Astrocyte of the cerebellum (primary cell): ENCODE measurements at regions not wholly inside any gene's neighbourhood (a gene's known extent, or its start where the extent isn't known, plus 50 kb on each side); places are given as distances from the start of the nearest gene placed in this dataset.
"Not testable (repeated sequence)": the region's sequence is repeated elsewhere in the genome, so short reads cannot be mapped to it uniquely, and the experiment has no call there.

Experiments
- DNase-seq: peaks from one replicate; pipeline ENCODE4 v3.0.0-alpha.2; 2011; ENCODE audit warnings: low read depth
- H3K4me3 ChIP-seq: 2 replicates; pipeline ENCODE4 v1.5.1; 2011; ENCODE audit warnings: mild to moderate bottlenecking, low read depth, low read length, moderate library complexity
- in situ Hi-C: cut with HindIII; loops from 2 replicates; pipeline ENCODE4 v1.10.0; 2017; ENCODE audit warnings: low sequenced_read_pairs
- TF ChIP-seq, protein P1 (sequence below): IDR thresholded peaks from 2 replicates; pipeline ENCODE4 v1.5.1; 2012; ENCODE audit warnings: low read length, low read depth, moderate library complexity, mild to moderate bottlenecking; ENCODE audit errors: missing control alignments

DNA sequence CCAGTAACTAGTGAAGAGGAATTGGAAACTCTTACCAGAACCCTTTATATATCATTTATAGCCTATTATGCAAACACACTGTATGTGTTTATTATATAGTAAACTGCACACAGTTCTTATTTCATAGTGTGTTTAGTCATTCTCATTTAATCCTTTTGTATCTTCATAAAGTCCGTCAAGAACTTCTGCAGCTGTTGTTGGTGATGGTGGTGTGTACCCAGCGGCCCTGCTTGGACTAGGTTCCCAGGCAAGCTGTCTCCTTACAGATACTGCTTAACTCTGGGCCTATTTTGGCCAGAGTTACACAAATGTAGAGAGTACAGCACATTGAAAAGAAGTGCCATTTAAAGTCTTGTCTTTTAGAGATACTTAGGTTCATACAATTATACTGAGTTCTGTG lies 231.9 kb downstream of the NDUFS4 start:
- TF ChIP-seq, protein P1, sequence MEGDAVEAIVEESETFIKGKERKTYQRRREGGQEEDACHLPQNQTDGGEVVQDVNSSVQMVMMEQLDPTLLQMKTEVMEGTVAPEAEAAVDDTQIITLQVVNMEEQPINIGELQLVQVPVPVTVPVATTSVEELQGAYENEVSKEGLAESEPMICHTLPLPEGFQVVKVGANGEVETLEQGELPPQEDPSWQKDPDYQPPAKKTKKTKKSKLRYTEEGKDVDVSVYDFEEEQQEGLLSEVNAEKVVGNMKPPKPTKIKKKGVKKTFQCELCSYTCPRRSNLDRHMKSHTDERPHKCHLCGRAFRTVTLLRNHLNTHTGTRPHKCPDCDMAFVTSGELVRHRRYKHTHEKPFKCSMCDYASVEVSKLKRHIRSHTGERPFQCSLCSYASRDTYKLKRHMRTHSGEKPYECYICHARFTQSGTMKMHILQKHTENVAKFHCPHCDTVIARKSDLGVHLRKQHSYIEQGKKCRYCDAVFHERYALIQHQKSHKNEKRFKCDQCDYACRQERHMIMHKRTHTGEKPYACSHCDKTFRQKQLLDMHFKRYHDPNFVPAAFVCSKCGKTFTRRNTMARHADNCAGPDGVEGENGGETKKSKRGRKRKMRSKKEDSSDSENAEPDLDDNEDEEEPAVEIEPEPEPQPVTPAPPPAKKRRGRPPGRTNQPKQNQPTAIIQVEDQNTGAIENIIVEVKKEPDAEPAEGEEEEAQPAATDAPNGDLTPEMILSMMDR, result no peak
- no peak overlapping the region for H3K4me3 ChIP-seq
- no peak for DNase-seq
- in situ Hi-C loops, result no loop called here

DNA sequence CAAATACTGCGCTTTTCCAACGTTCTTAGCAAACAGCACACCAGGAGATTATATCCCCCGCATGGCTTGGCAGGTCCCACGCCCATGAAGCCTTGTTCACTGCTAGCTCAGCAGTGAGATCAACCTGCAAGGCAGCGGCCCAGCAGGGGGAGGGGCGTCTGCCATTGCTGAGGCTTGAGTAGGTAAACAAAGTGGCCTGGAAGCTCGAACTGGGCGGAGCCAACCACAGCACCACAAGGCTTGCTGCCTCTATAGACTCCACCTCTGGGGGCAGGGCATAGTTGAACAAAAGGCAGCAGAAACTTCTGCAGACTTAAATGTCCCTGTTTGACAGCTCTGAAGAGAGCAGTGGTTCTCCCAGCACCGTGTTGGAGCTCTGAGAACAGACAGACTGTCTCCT lies 239.2 kb downstream of the NDUFS4 start:
- in situ Hi-C loops, H3K4me3 ChIP-seq, DNase-seq: not testable (repeated sequence)

DNA sequence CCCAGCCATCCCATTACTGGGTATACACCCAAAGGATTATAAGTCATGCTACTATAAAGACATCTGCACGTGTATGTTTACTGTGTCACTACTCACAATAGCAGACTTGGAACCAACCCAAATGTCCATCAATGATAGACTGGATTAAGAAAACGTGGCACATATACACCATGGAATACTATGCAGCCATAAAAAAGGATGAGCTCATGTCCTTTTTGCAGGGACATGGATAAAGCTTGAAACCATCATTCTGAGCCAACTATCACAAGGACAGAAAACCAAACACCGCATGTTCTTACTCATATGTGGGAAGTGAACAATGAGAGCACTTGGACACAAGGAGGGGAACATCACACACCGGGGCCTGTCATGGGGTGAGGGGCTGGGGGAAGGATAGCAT lies 248.0 kb downstream of the NDUFS4 start:
- DNase-seq, H3K4me3 ChIP-seq, in situ Hi-C loops: not testable (repeated sequence)

DNA sequence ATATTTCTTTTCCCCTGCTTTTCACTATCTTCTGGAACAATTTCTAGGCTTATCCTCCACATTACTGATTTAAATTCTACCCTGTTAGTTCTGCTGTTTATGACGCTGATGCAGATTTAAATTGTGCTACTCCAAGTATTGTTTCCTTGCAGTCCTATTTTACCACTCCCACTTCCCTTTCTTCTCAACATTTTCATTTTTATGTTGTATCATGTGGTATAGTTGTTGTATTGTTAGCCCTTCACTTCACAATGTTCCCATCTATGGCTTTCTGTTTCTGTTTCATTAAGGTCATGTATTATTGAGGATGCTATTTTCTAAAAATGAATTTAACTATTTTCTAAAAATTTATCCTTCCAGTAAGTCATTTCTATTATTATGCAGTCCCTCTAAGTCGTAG lies 254.4 kb downstream of the NDUFS4 start:
- TF ChIP-seq, protein P1, result no peak
- no peak overlapping the region for H3K4me3 ChIP-seq
- in situ Hi-C loops, result no loop called here
- DNase-seq, result no peak

DNA sequence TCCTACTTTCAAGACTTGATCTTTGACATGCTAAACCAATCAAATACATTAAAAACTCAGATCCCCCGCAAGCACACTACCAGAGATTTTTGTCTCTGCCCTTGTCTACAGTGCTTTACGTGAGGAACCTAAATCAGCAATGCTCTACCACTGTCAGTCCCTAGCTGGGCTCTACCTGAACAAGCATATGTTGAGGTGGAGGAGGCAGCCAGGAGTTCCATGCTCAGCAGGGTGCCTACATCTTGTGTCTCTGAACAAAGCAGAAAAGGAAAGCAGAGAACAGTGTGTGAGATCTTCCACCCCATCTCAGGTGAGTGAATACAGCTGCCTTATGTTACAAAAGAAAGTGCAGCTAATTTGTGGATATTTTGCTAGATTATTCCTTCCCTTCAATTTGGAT lies 255.0 kb downstream of the NDUFS4 start:
- TF ChIP-seq, protein P1, result no peak
- no peak overlapping the region for H3K4me3 ChIP-seq
- in situ Hi-C loops, result no loop called here
- DNase-seq, result no peak

DNA sequence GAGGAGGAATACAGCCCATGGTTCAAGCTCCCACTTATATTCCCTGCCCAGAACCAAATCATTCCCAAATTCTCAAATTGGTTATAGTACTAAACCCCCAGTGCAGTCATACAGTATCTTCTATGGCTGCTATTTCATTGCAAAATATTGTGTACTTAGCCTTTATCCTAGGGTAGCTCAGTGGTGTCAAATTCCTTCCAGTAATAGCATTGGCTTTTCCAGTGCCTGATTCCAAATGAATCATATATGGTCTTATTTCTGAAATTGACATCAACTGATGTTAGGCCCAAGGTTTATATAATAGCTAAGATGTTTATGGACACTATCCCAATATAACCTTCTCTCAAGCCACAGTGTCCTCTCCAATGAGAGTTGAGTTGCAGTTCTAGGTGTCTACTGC lies 256.7 kb downstream of the NDUFS4 start:
- no peak for DNase-seq
- TF ChIP-seq, protein P1, result no peak

DNA sequence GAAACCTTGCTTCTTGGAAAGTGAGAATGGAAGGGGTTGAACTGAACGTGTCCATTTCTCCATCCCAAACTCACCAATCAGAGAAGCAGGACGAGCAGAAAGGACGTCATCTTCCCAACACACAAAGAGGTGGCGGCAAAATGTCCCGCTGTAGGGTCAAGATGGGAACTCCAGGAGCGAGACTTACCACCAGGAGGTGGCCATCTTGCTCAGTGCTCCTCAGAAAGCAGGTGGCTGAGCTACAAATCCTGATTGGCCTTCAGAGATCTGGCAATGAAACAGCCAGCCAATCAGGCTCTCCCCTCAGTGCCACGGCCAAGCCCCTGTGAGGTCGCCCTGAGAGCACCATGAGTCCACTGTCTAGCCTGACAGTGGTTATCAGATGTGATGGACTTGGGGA lies 259.0 kb downstream of the NDUFS4 start:
- no peak for DNase-seq
- in situ Hi-C loops, result no loop called here
- H3K4me3 ChIP-seq, result no peak overlapping the region
- TF ChIP-seq, protein P1, result no peak

More for the DNA sequence above, 256.7 kb downstream of the NDUFS4 start:
- in situ Hi-C loops, result no loop called here
- H3K4me3 ChIP-seq, result no peak overlapping the region

DNA sequence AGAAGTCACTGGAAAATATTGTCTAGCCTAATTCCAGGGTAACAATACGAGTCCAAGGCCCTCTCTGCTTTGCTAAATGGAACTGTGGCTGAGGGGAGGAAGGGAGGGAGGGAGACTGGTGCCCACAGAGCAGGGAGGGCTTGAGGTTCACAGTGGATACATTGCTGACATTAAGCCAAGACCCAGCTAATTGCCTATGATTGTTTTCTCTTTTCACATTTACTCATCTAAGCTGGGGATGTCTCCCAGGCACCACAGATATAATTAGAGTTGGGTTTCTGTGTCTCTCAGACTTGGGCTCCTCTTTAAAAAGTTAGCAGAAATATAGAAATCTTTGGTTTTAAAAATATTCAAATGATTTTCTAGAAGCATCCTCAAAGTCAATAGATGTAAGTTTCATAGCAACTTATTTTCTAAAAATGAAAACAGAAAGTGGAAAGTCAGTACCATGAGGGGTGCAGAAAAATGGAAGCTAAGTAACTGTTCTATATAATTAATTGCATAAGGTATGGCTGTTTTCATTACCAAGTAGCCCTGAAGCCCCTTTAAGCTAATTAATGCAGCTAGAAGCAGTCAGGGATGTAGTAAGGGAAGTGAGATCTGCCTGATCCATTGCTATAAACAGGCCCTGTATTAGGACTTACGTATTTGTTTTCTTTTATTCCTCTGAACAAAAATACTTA lies 259.8 kb downstream of the NDUFS4 start:
- in situ Hi-C loops, result no loop called here
- no peak for DNase-seq
- H3K4me3 ChIP-seq, result no peak overlapping the region
- TF ChIP-seq, protein P1, result no peak
